HUES64 (cell line): ENCODE measurements at regions not wholly inside any gene's neighbourhood (a gene's known extent, or its start where the extent isn't known, plus 50 kb on each side); places are given as distances from the start of the nearest gene placed in this dataset.

Experiments
- H3K27ac ChIP-seq: 2 replicates; pipeline ENCODE4 v1.7.0; 2013; ENCODE audit warnings: low read depth, low read length, inconsistent platforms
- H3K27me3 ChIP-seq: 2 replicates; pipeline ENCODE4 v1.6.1; 2013; ENCODE audit warnings: mild to moderate bottlenecking, low read length; ENCODE audit not compliant: insufficient read depth
- H3K36me3 ChIP-seq: 2 replicates; pipeline ENCODE4 v1.6.1; 2013; ENCODE audit warnings: mild to moderate bottlenecking, low read length; ENCODE audit not compliant: insufficient read depth
- H3K4me1 ChIP-seq: 2 replicates; pipeline ENCODE4 v1.6.1; 2013; ENCODE audit warnings: mild to moderate bottlenecking, low read length, moderate library complexity; ENCODE audit not compliant: insufficient read depth
- H3K4me3 ChIP-seq: 2 replicates; pipeline ENCODE4 v1.5.1; 2013; ENCODE audit warnings: mild to moderate bottlenecking, low read length, moderate library complexity
- H3K9ac ChIP-seq: 2 replicates; pipeline ENCODE4 v1.6.1; 2013; ENCODE audit warnings: mild to moderate bottlenecking, low read depth, low read length
- H3K9me3 ChIP-seq: 2 replicates; pipeline ENCODE4 v1.6.1; 2013; ENCODE audit warnings: low read depth, low read length; ENCODE audit not compliant: insufficient read depth
- WGBS: fragments of 150-250, 120-280 bp; methylation state at CpG from one replicate; pipeline ENCODE4 v1.1.7; 2013; ENCODE audit warnings: missing lambda C conversion rate; 5-methylcytosine and 5-hydroxymethylcytosine counted together

DNA sequence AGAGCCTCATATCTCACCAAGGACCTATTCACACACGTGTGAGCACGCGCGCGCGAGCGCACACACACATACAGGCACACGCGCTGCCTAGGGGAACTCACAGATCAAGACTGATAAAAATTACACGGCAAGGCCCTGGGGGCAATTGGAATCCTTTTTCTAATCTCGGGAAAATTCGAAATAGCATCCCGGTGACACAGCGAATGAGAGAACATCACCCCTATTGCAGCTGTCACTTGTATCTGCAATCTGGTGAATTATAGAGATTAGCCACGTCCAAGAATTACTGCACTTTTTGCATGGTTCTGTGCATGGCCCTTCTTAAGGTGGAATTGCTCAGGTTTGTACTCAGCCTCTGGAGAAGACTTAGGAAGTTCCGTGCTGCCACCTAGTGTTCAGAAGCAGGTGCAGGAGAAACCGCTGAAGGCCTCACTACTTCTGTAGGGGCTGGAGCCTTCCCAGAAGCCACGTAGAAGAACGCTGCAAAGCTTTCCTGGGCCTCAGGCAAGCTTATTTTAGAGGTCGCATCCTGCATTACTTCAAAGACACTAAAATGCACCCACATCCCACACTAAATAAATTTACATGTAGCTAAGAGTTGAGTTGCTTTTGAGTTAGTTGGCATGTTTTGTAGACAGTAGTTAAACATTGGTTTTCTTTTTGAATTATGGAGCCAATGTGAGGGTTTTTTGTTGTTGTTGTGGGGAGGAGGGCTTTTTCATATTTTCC is 229.2 kb upstream of the CAMK1G start:
- Histone ChIP-seq H3K4me3 (no peak overlapping the region), H3K4me1 (peaks cover 35% of the 10 kb centered on the region), H3K9me3 (no peaks in the 10 kb centered on the region), H3K27me3 (no peaks in the 10 kb centered on the region), H3K36me3 (no peaks in the 10 kb centered on the region), H3K9ac (no peak overlapping the region), H3K27ac (no peak overlapping the region)
- 61% methylated on average over 20 of the region's 20 CpGs for WGBS

DNA sequence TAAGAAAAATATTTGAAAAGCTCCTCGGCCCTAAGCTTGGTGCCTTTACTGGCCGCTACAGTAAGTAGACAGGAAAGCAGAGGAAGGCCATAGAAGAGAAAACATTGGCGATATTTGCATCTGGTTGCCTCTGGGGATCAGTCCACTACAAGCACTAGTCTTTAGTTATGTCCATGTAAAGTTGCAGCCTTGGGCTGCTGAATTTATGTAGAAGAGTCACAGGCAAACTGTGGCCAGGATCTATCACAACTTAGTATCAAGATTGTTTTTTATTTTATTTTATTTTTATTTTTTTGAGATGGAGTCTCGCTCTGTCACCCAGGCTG is 228.7 kb upstream of the CAMK1G start:
- H3K9me3 ChIP-seq, result no peaks in the 10 kb centered on the region
- H3K36me3 ChIP-seq, result no peaks in the 10 kb centered on the region
- no peak overlapping the region for H3K9ac ChIP-seq
- H3K4me3 ChIP-seq, result no peak overlapping the region
- peaks cover 29% of the 10 kb centered on the region for H3K4me1 ChIP-seq
- no peak overlapping the region for H3K27ac ChIP-seq
- WGBS, result 68% methylated on average over 4 of the region's 4 CpGs
- no peaks in the 10 kb centered on the region for H3K27me3 ChIP-seq

- 63% methylated on average over 4 of the region's 4 CpGs for WGBS
- H3K9ac ChIP-seq, result no peak overlapping the region
- H3K9me3 ChIP-seq, result no peaks in the 10 kb centered on the region
- H3K36me3 ChIP-seq, result no peaks in the 10 kb centered on the region
- no peak overlapping the region for H3K4me3 ChIP-seq
- peaks cover 28% of the 10 kb centered on the region for H3K4me1 ChIP-seq
- H3K27me3 ChIP-seq, result no peaks in the 10 kb centered on the region
- H3K27ac ChIP-seq, result no peak overlapping the region
These were observed 228.1 kb upstream of the CAMK1G start for GRCh38 chr1:209355415-209355814.

DNA sequence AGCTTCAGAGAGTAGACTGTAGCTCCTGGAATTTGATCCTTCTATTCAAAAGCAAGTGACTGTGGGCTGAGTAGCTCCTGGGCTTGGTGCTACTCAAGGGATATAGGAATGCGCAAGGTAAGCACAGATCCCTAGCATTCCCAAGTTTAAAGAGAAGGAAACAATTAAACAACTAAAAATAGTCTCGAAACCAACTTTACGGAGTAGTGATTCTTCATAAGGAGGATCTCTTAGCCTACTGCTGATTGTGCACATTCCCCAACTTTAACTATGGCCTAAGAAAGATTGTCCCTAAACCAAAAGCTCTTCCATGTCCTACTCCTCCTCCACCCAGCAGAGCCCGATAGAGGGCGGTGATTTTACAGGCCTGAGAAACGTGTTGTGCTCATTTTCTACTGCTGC is 226.5 kb upstream of the CAMK1G start:
- no peak overlapping the region for H3K27ac ChIP-seq
- no peaks in the 10 kb centered on the region for H3K27me3 ChIP-seq
- no peaks in the 10 kb centered on the region for H3K9me3 ChIP-seq
- no peak overlapping the region for H3K4me3 ChIP-seq
- no peak overlapping the region for H3K9ac ChIP-seq
- 66% methylated on average over 6 of the region's 6 CpGs for WGBS
- H3K36me3 ChIP-seq, result no peaks in the 10 kb centered on the region
- peaks cover 28% of the 10 kb centered on the region for H3K4me1 ChIP-seq

DNA sequence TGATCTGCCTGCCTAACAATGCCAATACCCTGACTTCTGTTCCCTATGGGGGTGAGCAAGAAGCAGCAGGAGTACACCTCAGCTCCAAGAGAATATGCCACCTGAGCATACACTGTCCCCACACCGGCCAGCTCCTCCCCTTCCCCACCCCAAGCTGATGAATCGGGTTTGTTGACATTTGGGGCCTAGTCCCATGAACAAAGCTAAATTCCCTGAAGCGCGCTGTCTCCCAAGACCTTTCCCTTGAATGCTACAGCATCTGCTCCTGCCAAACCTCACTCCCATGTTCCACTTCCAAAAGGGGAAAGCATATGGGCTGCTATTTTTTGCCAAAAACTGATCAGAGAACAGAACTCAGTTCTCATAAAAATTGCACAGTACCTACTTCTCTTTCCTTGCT is 220.4 kb upstream of the CAMK1G start:
- Histone ChIP-seq H3K9me3 (no peaks in the 10 kb centered on the region), H3K9ac (no peak overlapping the region), H3K4me1 (peaks cover 11% of the 10 kb centered on the region), H3K36me3 (no peaks in the 10 kb centered on the region), H3K4me3 (no peak overlapping the region), H3K27ac (no peak overlapping the region), H3K27me3 (no peaks in the 10 kb centered on the region)
- WGBS, result 59% methylated on average over 4 of the region's 4 CpGs

- Histone ChIP-seq H3K27ac (no peak overlapping the region), H3K36me3 (no peaks in the 10 kb centered on the region), H3K27me3 (no peaks in the 10 kb centered on the region), H3K9ac (no peak overlapping the region), H3K4me1 (peaks cover 11% of the 10 kb centered on the region), H3K9me3 (no peaks in the 10 kb centered on the region), H3K4me3 (no peak overlapping the region)
- 75% methylated on average over 3 of the region's 3 CpGs for WGBS
These were observed 218.8 kb upstream of the CAMK1G start for GRCh38 chr1:209364716-209365115.

DNA sequence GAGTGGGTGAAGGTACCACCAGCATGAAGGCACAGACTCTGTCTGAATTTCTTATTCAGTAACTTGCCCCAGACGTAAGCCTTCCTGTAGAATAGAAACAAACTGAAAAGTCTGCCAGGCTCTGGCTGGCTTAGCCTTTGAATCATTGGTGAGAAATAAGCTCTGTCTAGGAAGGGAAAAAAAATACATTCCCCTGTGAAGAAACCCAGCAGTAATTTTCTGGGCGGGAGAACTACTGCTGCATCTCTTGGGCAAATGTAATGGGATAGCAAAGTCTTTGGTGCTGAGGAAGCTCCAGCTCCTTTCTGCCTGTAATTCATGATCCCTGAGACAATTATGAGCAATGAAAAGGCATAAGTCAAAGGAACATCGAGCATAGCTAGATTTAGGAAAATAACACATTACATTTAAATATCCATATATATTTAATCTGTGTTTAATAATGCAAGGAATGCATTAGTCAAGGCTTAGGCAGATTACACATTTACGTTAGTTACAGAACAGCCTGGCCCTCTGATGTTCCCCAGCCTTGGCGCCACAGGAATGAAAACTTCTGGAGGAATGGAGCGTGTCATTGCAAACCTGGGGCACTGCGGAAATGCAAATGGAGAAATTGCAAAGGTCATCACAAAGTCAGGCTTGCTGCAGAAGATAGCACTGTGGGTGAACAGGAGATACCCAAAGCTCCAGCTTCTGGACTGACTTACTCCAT is 216.3 kb upstream of the CAMK1G start:
- no peaks in the 10 kb centered on the region for H3K36me3 ChIP-seq
- no peak overlapping the region for H3K27ac ChIP-seq
- no peak overlapping the region for H3K4me3 ChIP-seq
- WGBS, result 92% methylated on average over 6 of the region's 7 CpGs
- no peaks in the 10 kb centered on the region for H3K9me3 ChIP-seq
- no peaks in the 10 kb centered on the region for H3K27me3 ChIP-seq
- H3K4me1 ChIP-seq, result peaks cover 11% of the 10 kb centered on the region
- no peak overlapping the region for H3K9ac ChIP-seq

DNA sequence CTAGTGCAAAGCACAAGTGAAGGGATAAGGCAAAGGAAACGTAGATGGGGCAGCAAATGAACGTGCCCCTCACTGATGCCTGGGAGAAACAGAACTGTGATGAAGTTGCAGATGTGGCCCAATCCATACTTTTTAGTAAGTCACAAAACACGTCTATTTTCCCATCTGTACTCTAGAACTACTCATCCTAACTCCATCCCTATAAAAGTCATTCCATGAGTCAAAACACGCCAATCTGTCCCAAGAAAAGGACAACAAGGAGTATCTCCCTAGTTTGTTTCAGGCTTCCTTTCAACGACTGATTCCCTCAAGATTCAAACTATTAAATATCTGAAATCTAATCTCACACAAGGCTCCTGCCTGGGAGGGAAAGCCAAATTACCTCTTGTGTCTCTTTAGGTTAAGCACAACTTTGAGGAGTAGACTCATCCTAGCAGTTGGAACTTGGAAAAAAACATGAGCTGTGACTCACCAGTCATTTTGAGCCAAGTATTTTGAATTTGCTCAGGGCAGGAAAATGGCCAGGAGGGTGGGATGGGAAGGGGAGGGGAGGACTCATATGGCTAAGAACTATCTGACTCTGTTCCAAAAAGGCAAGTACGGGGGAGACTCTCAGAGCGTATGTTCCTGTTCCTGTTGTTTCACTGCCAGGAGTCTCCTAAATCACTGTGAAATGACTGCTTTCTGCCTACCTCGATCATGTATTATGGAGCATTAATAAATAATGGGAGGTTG is 214.5 kb upstream of the CAMK1G start:
- Histone ChIP-seq H3K4me1 (no peaks in the 10 kb centered on the region), H3K4me3 (no peak overlapping the region), H3K27me3 (no peaks in the 10 kb centered on the region), H3K27ac (no peak overlapping the region), H3K9ac (no peak overlapping the region), H3K9me3 (no peaks in the 10 kb centered on the region), H3K36me3 (no peaks in the 10 kb centered on the region)
- WGBS, result 86% methylated on average over 8 of the region's 8 CpGs

- Histone ChIP-seq H3K27ac (no peak overlapping the region), H3K9me3 (no peaks in the 10 kb centered on the region), H3K36me3 (no peaks in the 10 kb centered on the region), H3K4me3 (no peak overlapping the region), H3K27me3 (no peaks in the 10 kb centered on the region), H3K9ac (no peak overlapping the region), H3K4me1 (peaks cover 5% of the 10 kb centered on the region)
- WGBS, result 95% methylated on average over 6 of the region's 6 CpGs
These were observed 213.1 kb upstream of the CAMK1G start for GRCh38 chr1:209370241-209370995.

GRCh38 chr1:209375097-209375496 is 208.4 kb upstream of the CAMK1G start:
- Histone ChIP-seq H3K9me3 (no peaks in the 10 kb centered on the region), H3K27ac (no peak overlapping the region; the same call in 1 of the 2 replicates), H3K4me3 (no peak overlapping the region), H3K36me3 (no peaks in the 10 kb centered on the region), H3K27me3 (no peaks in the 10 kb centered on the region), H3K9ac (no peak overlapping the region), H3K4me1 (peaks cover 17% of the 10 kb centered on the region)
- WGBS, result 91% methylated on average over 4 of the region's 5 CpGs
